ENCODE measurements at regions not wholly inside any gene's neighbourhood (a gene's known extent, or its start where the extent isn't known, plus 50 kb on each side); places are given as distances from the start of the nearest gene placed in this dataset.
"Not testable (repeated sequence)": the region's sequence is repeated elsewhere in the genome, so short reads cannot be mapped to it uniquely, and the experiment has no call there.

GRCh38 chr5:106085136-106085535 is 1585.6 kb downstream of the EFNA5 start:
- no peak for DNase-seq

GRCh38 chr5:106080535-106080934 is 1590.2 kb downstream of the EFNA5 start:
- no peak for DNase-seq

GRCh38 chr5:106076655-106077054 is 1594.1 kb downstream of the EFNA5 start:
- no peak for DNase-seq

GRCh38 chr5:106072208-106072607 is 1598.5 kb downstream of the EFNA5 start:
- DNase-seq: no peak

- no peak for DNase-seq
These were observed 1623.4 kb downstream of the EFNA5 start for GRCh38 chr5:106047341-106047740.

- not testable (repeated sequence) for DNase-seq
These were observed 1638.7 kb downstream of the EFNA5 start for GRCh38 chr5:106032069-106032468.

- DNase-seq: no peak
These were observed 1642.4 kb downstream of the EFNA5 start for GRCh38 chr5:106028314-106028713.

- DNase-seq: no peak
These were observed 1649.8 kb downstream of the EFNA5 start for GRCh38 chr5:106020894-106021293.

GRCh38 chr5:106019261-106019660 is 1651.5 kb downstream of the EFNA5 start:
- no peak for DNase-seq

GRCh38 chr5:106017243-106017857 is 1653.4 kb downstream of the EFNA5 start:
- no peak for DNase-seq

- no peak for DNase-seq
These were observed 1656.5 kb downstream of the EFNA5 start for GRCh38 chr5:106014262-106014661.

GRCh38 chr5:106006242-106006641 is 1664.5 kb downstream of the EFNA5 start:
- DNase-seq: no peak

- not testable (repeated sequence) for DNase-seq
These were observed 1671.7 kb downstream of the EFNA5 start for GRCh38 chr5:105998991-105999390.

- DNase-seq: no peak
These were observed 1677.7 kb downstream of the EFNA5 start for GRCh38 chr5:105993027-105993426.

- no peak for DNase-seq
These were observed 1688.2 kb downstream of the EFNA5 start for GRCh38 chr5:105982526-105982925.

GRCh38 chr5:105978011-105978410 is 1692.7 kb downstream of the EFNA5 start:
- DNase-seq: no peak

- no peak for DNase-seq
These were observed 1693.6 kb downstream of the EFNA5 start for GRCh38 chr5:105977163-105977562.

GRCh38 chr5:105970919-105971318 is 1699.8 kb downstream of the EFNA5 start:
- DNase-seq: no peak

GRCh38 chr5:105968981-105969380 is 1701.8 kb downstream of the EFNA5 start:
- no peak for DNase-seq

GRCh38 chr5:105963696-105964255 is 1707.0 kb downstream of the EFNA5 start:
- no peak for DNase-seq

GRCh38 chr5:105961572-105961971 is 1709.2 kb downstream of the EFNA5 start:
- no peak for DNase-seq

GRCh38 chr5:105956456-105957196 is 1714.1 kb downstream of the EFNA5 start:
- DNase-seq: no peak

GRCh38 chr5:105954341-105954740 is 1716.4 kb downstream of the EFNA5 start:
- DNase-seq: no peak

GRCh38 chr5:105953616-105954015 is 1717.1 kb downstream of the EFNA5 start:
- no peak for DNase-seq
